ENCODE measurements at regions not wholly inside any gene's neighbourhood (a gene's known extent, or its start where the extent isn't known, plus 50 kb on each side); places are given as distances from the start of the nearest gene placed in this dataset.

DNA sequence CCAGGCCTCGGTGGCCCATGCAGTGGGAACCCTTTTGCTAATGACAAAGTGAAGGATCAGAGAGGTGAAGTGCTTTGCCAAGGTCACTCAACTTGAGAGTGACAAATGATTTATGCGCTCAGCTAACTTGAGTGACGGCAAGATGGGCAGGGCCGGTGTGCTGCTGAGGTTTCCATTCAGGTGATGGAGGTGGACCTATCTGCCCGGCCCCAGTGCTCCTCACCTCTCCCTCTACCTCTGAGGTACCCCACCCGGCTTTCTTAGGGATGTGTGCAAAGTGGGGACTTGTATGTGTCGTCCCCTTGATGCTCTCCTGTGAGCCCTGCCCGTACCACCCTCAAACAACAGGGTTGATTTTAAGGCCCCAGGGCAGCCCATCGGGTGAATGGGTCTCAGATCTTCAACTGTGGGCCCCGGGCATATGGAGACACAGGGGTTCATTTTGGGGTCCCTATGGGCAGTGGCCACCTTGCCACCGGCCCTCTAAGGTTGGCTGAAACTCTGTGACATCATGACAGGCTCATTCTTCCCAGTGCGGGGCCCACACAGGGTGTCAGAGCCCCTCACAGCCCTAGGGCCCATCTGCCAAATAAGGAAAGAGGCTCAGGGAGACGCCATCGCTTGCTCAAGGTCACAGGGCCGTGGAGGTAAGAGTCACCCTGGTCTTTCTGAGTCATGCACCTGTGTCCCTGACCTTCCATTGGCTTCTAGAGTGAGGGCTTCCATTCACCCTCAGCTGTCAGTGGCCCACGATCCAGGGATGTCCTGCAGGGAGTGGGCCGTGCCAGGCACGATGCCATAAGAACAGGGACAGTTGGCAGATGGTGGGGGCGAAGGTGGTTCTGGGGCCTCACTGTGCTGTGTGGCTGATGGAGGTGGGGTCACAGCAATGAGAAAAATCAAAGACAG is 170.6 kb upstream of the MVB12B start:
- no peak overlapping the region for H3K4me3 ChIP-seq (ENCODE audit: low read depth, low read length)

DNA sequence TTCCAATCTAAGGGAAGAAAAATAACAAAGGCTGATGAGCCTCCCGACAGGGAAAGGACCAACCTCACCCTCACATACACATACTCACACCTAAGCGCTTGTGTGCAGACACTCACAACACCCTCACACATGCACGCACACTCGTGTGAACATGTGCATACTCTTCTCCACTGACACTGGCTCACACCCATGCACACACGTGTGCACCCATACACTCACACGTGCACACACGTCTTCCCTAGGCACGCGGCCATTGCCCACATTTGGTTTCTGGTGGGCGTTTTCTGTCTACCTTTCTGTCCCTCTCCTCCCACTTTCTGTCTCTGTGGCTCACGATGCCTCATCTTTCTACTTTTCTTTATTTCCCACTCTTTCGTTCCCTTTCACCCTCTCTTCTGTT is 169.7 kb upstream of the MVB12B start:
- TF ChIP-seq, protein P1, sequence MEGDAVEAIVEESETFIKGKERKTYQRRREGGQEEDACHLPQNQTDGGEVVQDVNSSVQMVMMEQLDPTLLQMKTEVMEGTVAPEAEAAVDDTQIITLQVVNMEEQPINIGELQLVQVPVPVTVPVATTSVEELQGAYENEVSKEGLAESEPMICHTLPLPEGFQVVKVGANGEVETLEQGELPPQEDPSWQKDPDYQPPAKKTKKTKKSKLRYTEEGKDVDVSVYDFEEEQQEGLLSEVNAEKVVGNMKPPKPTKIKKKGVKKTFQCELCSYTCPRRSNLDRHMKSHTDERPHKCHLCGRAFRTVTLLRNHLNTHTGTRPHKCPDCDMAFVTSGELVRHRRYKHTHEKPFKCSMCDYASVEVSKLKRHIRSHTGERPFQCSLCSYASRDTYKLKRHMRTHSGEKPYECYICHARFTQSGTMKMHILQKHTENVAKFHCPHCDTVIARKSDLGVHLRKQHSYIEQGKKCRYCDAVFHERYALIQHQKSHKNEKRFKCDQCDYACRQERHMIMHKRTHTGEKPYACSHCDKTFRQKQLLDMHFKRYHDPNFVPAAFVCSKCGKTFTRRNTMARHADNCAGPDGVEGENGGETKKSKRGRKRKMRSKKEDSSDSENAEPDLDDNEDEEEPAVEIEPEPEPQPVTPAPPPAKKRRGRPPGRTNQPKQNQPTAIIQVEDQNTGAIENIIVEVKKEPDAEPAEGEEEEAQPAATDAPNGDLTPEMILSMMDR (IDR thresholded peaks at IDR 0.05; ENCODE audit: borderline replicate concordance, insufficient read depth, low read depth, low read length): no peak
- no peak overlapping the region for H3K4me3 ChIP-seq (ENCODE audit: low read depth, low read length)

More for the DNA sequence above, 170.6 kb upstream of the MVB12B start:
- TF ChIP-seq, protein P1 (IDR thresholded peaks at IDR 0.05; ENCODE audit: borderline replicate concordance, insufficient read depth, low read depth, low read length): no peak

DNA sequence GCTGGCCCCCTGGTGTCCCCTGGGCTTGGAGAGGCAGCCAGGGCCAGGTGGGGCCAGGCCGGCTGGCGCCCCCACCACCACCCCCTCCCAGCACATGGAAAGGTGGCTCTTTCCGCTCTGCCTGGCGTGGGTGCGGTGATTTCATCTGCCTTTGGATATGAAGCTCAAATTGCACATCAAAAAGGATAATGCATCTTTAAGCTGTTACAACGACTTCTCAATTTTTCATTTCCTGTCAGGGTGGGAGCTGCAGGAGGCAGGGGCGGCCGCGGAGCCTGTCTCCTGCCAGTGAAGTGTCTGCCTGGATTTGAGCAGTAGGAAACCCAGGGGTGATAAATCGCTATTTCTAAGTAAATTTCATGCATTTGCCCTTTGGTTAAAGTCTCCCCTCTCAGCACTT is 169.2 kb upstream of the MVB12B start:
- TF ChIP-seq, protein P1 (IDR thresholded peaks at IDR 0.05; ENCODE audit: borderline replicate concordance, insufficient read depth, low read depth, low read length): no peak
- H3K4me3 ChIP-seq (ENCODE audit: low read depth, low read length): no peak overlapping the region

- H3K4me3 ChIP-seq (ENCODE audit: low read depth, low read length): no peak overlapping the region
- TF ChIP-seq, protein P1 (IDR thresholded peaks at IDR 0.05; ENCODE audit: borderline replicate concordance, insufficient read depth, low read depth, low read length): no peak
Measured at GRCh38 chr9:126157826-126158587, 168.6 kb upstream of the MVB12B start.

- TF ChIP-seq, protein P1 (IDR thresholded peaks at IDR 0.05; ENCODE audit: borderline replicate concordance, insufficient read depth, low read depth, low read length): no peak
- H3K4me3 ChIP-seq (ENCODE audit: low read depth, low read length): no peak overlapping the region
Measured at GRCh38 chr9:126158588-126159429, 167.8 kb upstream of the MVB12B start.

- H3K4me3 ChIP-seq (ENCODE audit: low read depth, low read length): no peak overlapping the region
- TF ChIP-seq, protein P1 (IDR thresholded peaks at IDR 0.05; ENCODE audit: borderline replicate concordance, insufficient read depth, low read depth, low read length): no peak
Measured at GRCh38 chr9:126159430-126160060, 167.1 kb upstream of the MVB12B start.

Measured in GM12875 (cell line).